H9 (cell line): ENCODE measurements at regions not wholly inside any gene's neighbourhood (a gene's known extent, or its start where the extent isn't known, plus 50 kb on each side); places are given as distances from the start of the nearest gene placed in this dataset.

Experiments
- DNase-seq: peaks from one replicate; pipeline ENCODE4 v3.0.0-alpha.2; 2017
- H2AFZ ChIP-seq: one replicate; pipeline ENCODE4 v1.6.1; 2013; ENCODE audit warnings: mild to moderate bottlenecking, low read length, control low read depth, moderate library complexity
- H2AK5ac ChIP-seq: 2 replicates; pipeline ENCODE4 v1.6.1; 2013; ENCODE audit warnings: low read length, control low read depth, mixed read lengths; ENCODE audit not compliant: insufficient read length
- H2BK120ac ChIP-seq: one replicate; pipeline ENCODE4 v1.6.1; 2013; ENCODE audit warnings: low read depth, mild to moderate bottlenecking, low read length, control low read depth, inconsistent platforms; ENCODE audit not compliant: poor library complexity, severe bottlenecking
- H2BK12ac ChIP-seq: 2 replicates; pipeline ENCODE4 v1.6.1; 2013; ENCODE audit warnings: low read length, control low read depth, mixed read lengths, low read depth; ENCODE audit not compliant: insufficient read length
- H2BK15ac ChIP-seq: 2 replicates; pipeline ENCODE4 v1.6.1; 2013; ENCODE audit warnings: low read depth, low read length, control low read depth
- H2BK20ac ChIP-seq: one replicate; pipeline ENCODE4 v1.6.1; 2013; ENCODE audit warnings: low read depth, mild to moderate bottlenecking, low read length, control low read depth, inconsistent platforms; ENCODE audit not compliant: poor library complexity, severe bottlenecking
- H2BK5ac ChIP-seq: 2 replicates; pipeline ENCODE4 v1.6.1; 2013; ENCODE audit warnings: low read length, control low read depth, mixed read lengths; ENCODE audit not compliant: insufficient read length
- H3K14ac ChIP-seq: 2 replicates; pipeline ENCODE4 v1.6.1; 2013; ENCODE audit warnings: low read length, control low read depth; ENCODE audit not compliant: insufficient read depth
- H3K18ac ChIP-seq: 2 replicates; pipeline ENCODE4 v1.6.1; 2013; ENCODE audit warnings: low read depth, mild to moderate bottlenecking, mixed read lengths, low read length, control low read depth; ENCODE audit not compliant: insufficient read length
- H3K23ac ChIP-seq: 2 replicates; pipeline ENCODE4 v1.6.1; 2013; ENCODE audit warnings: low read length, control low read depth, mixed read lengths, low read depth; ENCODE audit not compliant: insufficient read length
- H3K23me2 ChIP-seq: 2 replicates; pipeline ENCODE4 v1.6.1; 2013; ENCODE audit warnings: low read depth, mild to moderate bottlenecking, mixed read lengths, low read length, control low read depth; ENCODE audit not compliant: insufficient read length, poor library complexity, severe bottlenecking
- H3K27ac ChIP-seq: 2 replicates; pipeline ENCODE4 v1.5.1; 2013; ENCODE audit warnings: low read length, control low read depth, mixed read lengths, low read depth; ENCODE audit not compliant: insufficient read length
- H3K27me3 ChIP-seq: 2 replicates; pipeline ENCODE4 v1.6.1; 2013; ENCODE audit warnings: low read length, control low read depth, inconsistent platforms; ENCODE audit not compliant: insufficient read depth
- H3K4ac ChIP-seq: 2 replicates; pipeline ENCODE4 v1.6.1; 2013; ENCODE audit warnings: low read depth, mild to moderate bottlenecking, control low read depth, inconsistent platforms, low read length, moderate library complexity
- H3K4me1 ChIP-seq: 2 replicates; pipeline ENCODE4 v1.6.1; 2013; ENCODE audit warnings: low read length, control low read depth, inconsistent platforms; ENCODE audit not compliant: insufficient read depth
- H3K4me2 ChIP-seq: 2 replicates; pipeline ENCODE4 v1.6.1; 2013; ENCODE audit warnings: low read length, control low read depth, mixed read lengths; ENCODE audit not compliant: insufficient read length, insufficient read depth
- H3K56ac ChIP-seq: 2 replicates; pipeline ENCODE4 v1.6.1; 2013; ENCODE audit warnings: low read depth, mild to moderate bottlenecking, mixed read lengths, low read length, control low read depth; ENCODE audit not compliant: insufficient read length
- H3K79me1 ChIP-seq: 2 replicates; pipeline ENCODE4 v1.6.1; 2013; ENCODE audit warnings: low read depth, mild to moderate bottlenecking, moderate library complexity, low read length, control low read depth, inconsistent platforms; ENCODE audit not compliant: insufficient read depth, poor library complexity, severe bottlenecking
- H3K79me2 ChIP-seq: 2 replicates; pipeline ENCODE4 v1.6.1; 2013; ENCODE audit warnings: low read length, control low read depth, inconsistent platforms; ENCODE audit not compliant: insufficient read depth
- H3K9ac ChIP-seq: 2 replicates; pipeline ENCODE4 v1.6.1; 2013; ENCODE audit warnings: low read length, control low read depth, mixed read lengths; ENCODE audit not compliant: insufficient read length; ENCODE audit errors: extremely low read depth
- H3K9me3 ChIP-seq: one replicate; pipeline ENCODE4 v1.6.1; 2013; ENCODE audit warnings: low read depth, low read length, inconsistent platforms; ENCODE audit not compliant: control insufficient read depth
- H3T11ph ChIP-seq: one replicate; pipeline ENCODE4 v1.6.1; 2013; ENCODE audit warnings: mild to moderate bottlenecking, low read length, control low read depth, inconsistent platforms
- H4K20me1 ChIP-seq: one replicate; pipeline ENCODE4 v1.6.1; 2013; ENCODE audit not compliant: control insufficient read depth, insufficient read length, insufficient read depth
- H4K5ac ChIP-seq: 2 replicates; pipeline ENCODE4 v1.6.1; 2013; ENCODE audit warnings: low read depth, mild to moderate bottlenecking, mixed read lengths, low read length, control low read depth; ENCODE audit not compliant: insufficient read length
- H4K8ac ChIP-seq: replicated peaks from 2 replicates; pipeline ENCODE4 v1.6.1; 2013; ENCODE audit warnings: low read length, control low read depth, mixed read lengths, low read depth; ENCODE audit not compliant: insufficient read length
- H4K91ac ChIP-seq: 2 replicates; pipeline ENCODE4 v1.6.1; 2013; ENCODE audit warnings: low read depth, mild to moderate bottlenecking, moderate library complexity, mixed read lengths, low read length, control low read depth; ENCODE audit not compliant: insufficient read length
- H3K27ac Mint-ChIP-seq, 3 experiments: 2 replicates in 2 of 3; 3 replicates in 1 of 3; pipeline ENCODE4 v1.8.0; 2020 to 2021; ENCODE audit warnings: mixed read lengths in 3 of 3, mild to moderate bottlenecking in 1 of 3, moderate library complexity in 1 of 3
- H3K27me3 Mint-ChIP-seq: 2 replicates; pipeline ENCODE4 v1.8.0; 2021; ENCODE audit warnings: low read depth, mild to moderate bottlenecking, moderate library complexity, mixed read lengths
- H3K36me3 Mint-ChIP-seq, 3 experiments: 2 replicates in 2 of 3; 3 replicates in 1 of 3; pipeline ENCODE4 v1.8.0; 2020 to 2021; ENCODE audit warnings: low read depth in 3 of 3, mixed read lengths in 3 of 3; ENCODE audit not compliant: insufficient read depth in 1 of 3
- H3K4me1 Mint-ChIP-seq, 2 experiments: 2 replicates each; pipeline ENCODE4 v1.8.0; 2020; ENCODE audit warnings: mixed read lengths in 2 of 2
- H3K4me3 Mint-ChIP-seq, 2 experiments: 2 replicates in 1 of 2; 3 replicates in 1 of 2; pipeline ENCODE4 v1.8.0; 2020 to 2021; ENCODE audit warnings: mild to moderate bottlenecking in 2 of 2, mixed read lengths in 2 of 2, moderate library complexity in 1 of 2
- H3K9me3 Mint-ChIP-seq, 2 experiments: 2 replicates in 1 of 2; 3 replicates in 1 of 2; pipeline ENCODE4 v1.8.0; 2020; ENCODE audit warnings: mild to moderate bottlenecking in 2 of 2, mixed read lengths in 2 of 2, moderate library complexity in 1 of 2
- WGBS: extraction: QIAGEN DNeasy Blood & Tissue Kit; methylation state at CpG from one replicate; pipeline ENCODE4 v1.1.7; 2013; ENCODE audit warnings: missing lambda C conversion rate, low lambda C conversion rate, mixed read lengths; ENCODE audit not compliant: insufficient read length; ENCODE audit errors: extremely low coverage; 5-methylcytosine and 5-hydroxymethylcytosine counted together
- TF ChIP-seq, protein P1 (sequence below): fragments of 200-600 bp; sonication (generic); conservative IDR thresholded peaks from 3 replicates; pipeline ENCODE4 v1.8.0; 2021; ENCODE audit warnings: antibody characterized with exemption, mild to moderate bottlenecking

DNA sequence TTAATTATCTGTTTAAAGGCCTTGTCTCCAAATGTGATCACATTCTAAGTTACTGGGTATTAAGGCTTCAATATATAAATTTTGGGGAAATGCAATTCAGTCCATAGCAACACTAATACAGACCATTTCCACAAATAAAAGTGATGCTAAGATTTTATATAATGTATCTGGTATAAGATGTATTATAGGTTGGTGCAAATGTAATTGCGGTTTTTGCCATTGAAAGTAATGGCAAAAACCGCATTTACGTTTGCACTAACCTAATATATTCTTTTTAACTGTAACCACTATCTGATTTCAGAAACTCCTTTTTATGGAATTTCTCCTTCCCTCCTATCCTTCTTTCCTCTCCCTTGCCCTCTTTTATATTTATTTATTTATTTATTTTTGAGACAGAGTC lies 1020.6 kb downstream of the BCL11A start:
- Histone ChIP-seq H3K18ac (no peak overlapping the region), H3K27me3 (no peaks in the 10 kb centered on the region; the same call in 1 of the 2 replicates), H3K23me2 (no peaks in the 10 kb centered on the region), H2BK20ac (no peak overlapping the region), H4K91ac (no peak overlapping the region), H2BK5ac (no peak overlapping the region), H3K9ac (no peak overlapping the region), H3K4me1 (no peaks in the 10 kb centered on the region), H3K23ac (no peak overlapping the region), H3T11ph (no peak overlapping the region), H4K5ac (no peak overlapping the region), H2BK15ac (no peak overlapping the region), H3K4ac (no peak overlapping the region), H3K79me1 (no peaks in the 10 kb centered on the region), H3K9me3 (no peaks in the 10 kb centered on the region), H2AK5ac (no peak overlapping the region), H3K4me2 (no peak overlapping the region), H3K56ac (no peak overlapping the region), H4K8ac (no peak overlapping the region), H3K27ac (no peak overlapping the region), H2BK12ac (no peak overlapping the region), H4K20me1 (no peaks in the 10 kb centered on the region), H3K14ac (no peak overlapping the region), H2AFZ (no peak overlapping the region), H2BK120ac (no peak overlapping the region), H3K79me2 (no peaks in the 10 kb centered on the region)
- H3K36me3 Mint-ChIP-seq, result no peaks in the 10 kb centered on the region
- H3K27ac Mint-ChIP-seq, result no peak overlapping the region
- H3K9me3 Mint-ChIP-seq, result peaks cover 0 to 1% of the 10 kb centered on the region in 2 experiments; a peak in 2 of 5 replicates
- no peak for DNase-seq
- H3K27me3 Mint-ChIP-seq, result no peaks in the 10 kb centered on the region
- H3K4me1 Mint-ChIP-seq, result no peaks in the 10 kb centered on the region
- no CpG with 5 or more reads among the region's 3 CpGs for WGBS
- TF ChIP-seq, protein P1, sequence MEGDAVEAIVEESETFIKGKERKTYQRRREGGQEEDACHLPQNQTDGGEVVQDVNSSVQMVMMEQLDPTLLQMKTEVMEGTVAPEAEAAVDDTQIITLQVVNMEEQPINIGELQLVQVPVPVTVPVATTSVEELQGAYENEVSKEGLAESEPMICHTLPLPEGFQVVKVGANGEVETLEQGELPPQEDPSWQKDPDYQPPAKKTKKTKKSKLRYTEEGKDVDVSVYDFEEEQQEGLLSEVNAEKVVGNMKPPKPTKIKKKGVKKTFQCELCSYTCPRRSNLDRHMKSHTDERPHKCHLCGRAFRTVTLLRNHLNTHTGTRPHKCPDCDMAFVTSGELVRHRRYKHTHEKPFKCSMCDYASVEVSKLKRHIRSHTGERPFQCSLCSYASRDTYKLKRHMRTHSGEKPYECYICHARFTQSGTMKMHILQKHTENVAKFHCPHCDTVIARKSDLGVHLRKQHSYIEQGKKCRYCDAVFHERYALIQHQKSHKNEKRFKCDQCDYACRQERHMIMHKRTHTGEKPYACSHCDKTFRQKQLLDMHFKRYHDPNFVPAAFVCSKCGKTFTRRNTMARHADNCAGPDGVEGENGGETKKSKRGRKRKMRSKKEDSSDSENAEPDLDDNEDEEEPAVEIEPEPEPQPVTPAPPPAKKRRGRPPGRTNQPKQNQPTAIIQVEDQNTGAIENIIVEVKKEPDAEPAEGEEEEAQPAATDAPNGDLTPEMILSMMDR, result no peak
- no peak overlapping the region for H3K4me3 Mint-ChIP-seq
